GM23248 (cell line): ENCODE measurements at regions not wholly inside any gene's neighbourhood (a gene's known extent, or its start where the extent isn't known, plus 50 kb on each side); places are given as distances from the start of the nearest gene placed in this dataset.

ENCODE experiments used
- DNase-seq: peaks from one replicate; pipeline ENCODE4 v3.0.0-alpha.2; 2015
- H2AFZ ChIP-seq: fragments of 200-600 bp; sonication (generic); 2 replicates; pipeline ENCODE4 v1.6.1; 2016; ENCODE audit warnings: antibody characterized with exemption
- H3F3A ChIP-seq: fragments of 200-600 bp; sonication (generic); 2 replicates; pipeline ENCODE4 v1.6.1; 2016; ENCODE audit warnings: mild to moderate bottlenecking, antibody characterized with exemption, mixed run types; ENCODE audit not compliant: insufficient read depth
- H3K27ac ChIP-seq: fragments of 200-600 bp; sonication (generic); 2 replicates; pipeline ENCODE4 v1.5.1; 2016; ENCODE audit warnings: mild to moderate bottlenecking
- H3K27me3 ChIP-seq: fragments of 200-600 bp; sonication (generic); replicated peaks from 2 replicates; pipeline ENCODE4 v1.6.1; 2016; ENCODE audit warnings: mild to moderate bottlenecking; ENCODE audit not compliant: insufficient read depth
- H3K36me3 ChIP-seq: fragments of 200-600 bp; sonication (generic); 2 replicates; pipeline ENCODE4 v1.6.1; 2016; ENCODE audit warnings: low read depth, mild to moderate bottlenecking
- H3K4me1 ChIP-seq: fragments of 200-600 bp; sonication (generic); 2 replicates; pipeline ENCODE4 v1.6.1; 2016; ENCODE audit warnings: mild to moderate bottlenecking; ENCODE audit not compliant: insufficient read depth
- H3K4me2 ChIP-seq: fragments of 200-600 bp; sonication (generic); one replicate; pipeline ENCODE4 v1.6.1; 2016; ENCODE audit warnings: mild to moderate bottlenecking; ENCODE audit not compliant: unreplicated experiment
- H3K4me3 ChIP-seq: fragments of 200-600 bp; sonication (generic); 2 replicates; pipeline ENCODE4 v1.5.1; 2016; ENCODE audit warnings: mild to moderate bottlenecking
- H3K79me2 ChIP-seq: fragments of 200-600 bp; sonication (generic); 2 replicates; pipeline ENCODE4 v1.6.1; 2016; ENCODE audit warnings: mild to moderate bottlenecking; ENCODE audit not compliant: insufficient read depth
- H3K9ac ChIP-seq: fragments of 200-600 bp; sonication (generic); 2 replicates; pipeline ENCODE4 v1.6.1; 2016; ENCODE audit warnings: mild to moderate bottlenecking
- H3K9me2 ChIP-seq: fragments of 200-600 bp; sonication (generic); 2 replicates; pipeline ENCODE4 v1.6.1; 2016; ENCODE audit warnings: mixed run types, mild to moderate bottlenecking, moderate library complexity; ENCODE audit not compliant: insufficient read depth
- H3K9me3 ChIP-seq: fragments of 200-600 bp; sonication (generic); one replicate; pipeline ENCODE4 v1.6.1; 2017; ENCODE audit warnings: low read depth
- H4K20me1 ChIP-seq: fragments of 200-600 bp; sonication (generic); 2 replicates; pipeline ENCODE4 v1.6.0; 2016; ENCODE audit not compliant: insufficient read depth
- EZH2 ChIP-seq: fragments of 200-600 bp; sonication (generic); IDR thresholded peaks from 2 replicates; pipeline ENCODE4 v1.6.1; 2018; ENCODE audit warnings: antibody characterized with exemption, mild to moderate bottlenecking; ENCODE audit not compliant: insufficient read depth, poor library complexity, severe bottlenecking
- EZH2phosphoT487 ChIP-seq: fragments of 200-600 bp; sonication (generic); IDR thresholded peaks from 2 replicates; pipeline ENCODE4 v1.6.1; 2018; ENCODE audit warnings: antibody characterized with exemption, moderate library complexity, mild to moderate bottlenecking, low read depth; ENCODE audit not compliant: insufficient read depth
- WGBS, 2 experiments: methylation state at CpG; one replicate each; pipeline ENCODE4 v1.1.6; 2015 to 2017; ENCODE audit warnings: low lambda C conversion rate in 2 of 2, low coverage in 1 of 2; ENCODE audit errors: missing lambda C conversion rate in 2 of 2; 5-methylcytosine and 5-hydroxymethylcytosine counted together
- in situ Hi-C: fragments of 300-500 bp; cut with MboI; formaldehyde crosslinking; loops from 2 replicates; pipeline ENCODE4 v1.15.0; 2020

DNA sequence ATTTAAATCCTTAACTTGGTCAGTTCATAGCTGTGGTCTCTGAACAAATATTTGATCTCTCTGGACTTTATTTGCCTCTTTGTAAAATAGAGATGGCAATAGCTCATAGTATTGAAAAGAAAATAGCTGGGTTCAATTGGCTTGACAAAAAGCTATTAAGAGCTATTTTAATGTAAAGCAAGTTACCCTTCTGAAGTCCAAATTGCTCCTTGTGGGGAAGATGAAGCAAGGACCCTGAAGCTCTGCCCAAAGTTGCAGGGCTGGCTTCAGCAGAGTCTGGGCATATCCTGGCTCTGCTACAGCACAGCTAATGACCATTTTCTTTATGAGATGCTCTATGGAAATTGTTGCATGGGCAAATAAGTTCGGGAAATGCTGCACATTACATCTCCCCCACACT, 484.5 kb downstream of the TDRD3 start:
- in situ Hi-C loops, result no loop called here
- H3K36me3 ChIP-seq, result no peaks in the 10 kb centered on the region
- H2AFZ ChIP-seq, result no peak overlapping the region
- WGBS, 2 experiments, result 5 to 10% methylated on average over 1 of the region's 1 CpG
- H3K79me2 ChIP-seq, result no peaks in the 10 kb centered on the region
- no peaks in the 10 kb centered on the region for H3K9me2 ChIP-seq
- no peaks in the 10 kb centered on the region for H3K9me3 ChIP-seq
- H4K20me1 ChIP-seq, result no peaks in the 10 kb centered on the region
- H3K4me2 ChIP-seq, result no peak overlapping the region
- H3K4me1 ChIP-seq, result no peaks in the 10 kb centered on the region
- DNase-seq, result no peak
- H3K9ac ChIP-seq, result no peak overlapping the region
- H3K27me3 ChIP-seq, result no peaks in the 10 kb centered on the region
- no peak for TF ChIP-seq EZH2
- TF ChIP-seq EZH2phosphoT487, result no peak
- H3F3A ChIP-seq, result no peaks in the 10 kb centered on the region
- H3K4me3 ChIP-seq, result no peak overlapping the region
- H3K27ac ChIP-seq, result no peak overlapping the region

DNA sequence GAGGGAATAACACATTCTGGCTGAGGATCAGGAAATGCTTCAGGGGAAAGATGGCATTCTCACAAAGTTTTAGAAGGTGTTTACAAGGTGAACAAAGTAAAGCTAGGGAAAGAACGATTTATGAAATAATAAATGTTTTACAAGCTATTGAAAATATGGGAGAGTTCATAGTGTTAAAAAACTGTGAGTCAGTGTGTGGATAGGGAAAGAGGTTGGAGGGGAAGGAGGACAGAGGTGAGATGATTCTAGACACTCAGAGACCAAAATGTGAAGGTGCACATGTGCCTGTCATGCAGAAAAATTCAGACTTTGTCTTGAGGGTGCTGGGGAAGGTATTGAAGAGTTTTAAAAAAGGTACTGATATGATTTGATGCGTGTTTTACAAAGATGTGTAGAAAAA, 476.1 kb downstream of the TDRD3 start:
- no peak overlapping the region for H3K27ac ChIP-seq
- no peaks in the 10 kb centered on the region for H3K27me3 ChIP-seq
- H3K9me3 ChIP-seq, result no peaks in the 10 kb centered on the region
- H3F3A ChIP-seq, result no peaks in the 10 kb centered on the region
- no peaks in the 10 kb centered on the region for H3K36me3 ChIP-seq
- in situ Hi-C loops, result no loop called here
- H3K4me3 ChIP-seq, result no peak overlapping the region
- TF ChIP-seq EZH2 (no peak), EZH2phosphoT487 (no peak)
- H3K4me2 ChIP-seq, result no peak overlapping the region
- H3K4me1 ChIP-seq, result no peaks in the 10 kb centered on the region
- no peak overlapping the region for H3K9ac ChIP-seq
- no peaks in the 10 kb centered on the region for H4K20me1 ChIP-seq
- no peaks in the 10 kb centered on the region for H3K9me2 ChIP-seq
- no peak overlapping the region for H2AFZ ChIP-seq
- no peaks in the 10 kb centered on the region for H3K79me2 ChIP-seq
- WGBS, 2 experiments, result 4 to 7% methylated on average over 2 of the region's 2 CpGs
- no peak for DNase-seq

- DNase-seq, result no peak
Measured at GRCh38 chr13:60869941-60870613, 473.1 kb downstream of the TDRD3 start.

GRCh38 chr13:60869225-60869624, 472.2 kb downstream of the TDRD3 start:
- TF ChIP-seq EZH2phosphoT487 (no peak), EZH2 (no peak)
- Histone ChIP-seq H3F3A (no peaks in the 10 kb centered on the region), H3K27me3 (no peaks in the 10 kb centered on the region), H3K4me1 (no peaks in the 10 kb centered on the region), H3K9me2 (no peaks in the 10 kb centered on the region), H3K4me3 (no peak overlapping the region), H4K20me1 (no peaks in the 10 kb centered on the region), H2AFZ (no peak overlapping the region), H3K36me3 (no peaks in the 10 kb centered on the region), H3K79me2 (no peaks in the 10 kb centered on the region), H3K9me3 (no peaks in the 10 kb centered on the region), H3K4me2 (no peak overlapping the region), H3K27ac (no peak overlapping the region), H3K9ac (no peak overlapping the region)
- no peak for DNase-seq
- in situ Hi-C loops, result no loop called here
- WGBS, 2 experiments, result 11 to 21% methylated on average over 3 of the region's 3 CpGs

More at GRCh38 chr13:60869941-60870613, 473.1 kb downstream of the TDRD3 start:
- H4K20me1 ChIP-seq, result no peaks in the 10 kb centered on the region
- H3K9me2 ChIP-seq, result no peaks in the 10 kb centered on the region
- H3K36me3 ChIP-seq, result no peaks in the 10 kb centered on the region
- in situ Hi-C loops, result no loop called here
- no peak overlapping the region for H3K9ac ChIP-seq
- no peak overlapping the region for H3K27ac ChIP-seq
- no peaks in the 10 kb centered on the region for H3K79me2 ChIP-seq
- H3K4me1 ChIP-seq, result no peaks in the 10 kb centered on the region
- TF ChIP-seq EZH2phosphoT487 (no peak), EZH2 (no peak)
- no peak overlapping the region for H3K4me2 ChIP-seq
- H3F3A ChIP-seq, result no peaks in the 10 kb centered on the region
- WGBS, 2 experiments, result 21 to 27% methylated on average over 7 of the region's 7 CpGs
- H3K4me3 ChIP-seq, result no peak overlapping the region
- H3K27me3 ChIP-seq, result no peaks in the 10 kb centered on the region
- H2AFZ ChIP-seq, result no peak overlapping the region
- H3K9me3 ChIP-seq, result no peaks in the 10 kb centered on the region

- Histone ChIP-seq H3K36me3 (no peaks in the 10 kb centered on the region), H3K4me1 (no peaks in the 10 kb centered on the region), H3K4me3 (no peak overlapping the region), H3K9me3 (no peaks in the 10 kb centered on the region), H3K4me2 (no peak overlapping the region), H2AFZ (no peak overlapping the region), H3F3A (no peaks in the 10 kb centered on the region), H3K9ac (no peak overlapping the region), H4K20me1 (no peaks in the 10 kb centered on the region), H3K27ac (no peak overlapping the region), H3K79me2 (no peaks in the 10 kb centered on the region), H3K9me2 (no peaks in the 10 kb centered on the region), H3K27me3 (no peaks in the 10 kb centered on the region)
- TF ChIP-seq EZH2 (no peak), EZH2phosphoT487 (no peak)
- no peak for DNase-seq
- 16 to 18% methylated on average over 1 of the region's 1 CpG for WGBS, 2 experiments
- in situ Hi-C loops, result no loop called here
Measured at GRCh38 chr13:60862036-60862435, 465.0 kb downstream of the TDRD3 start.
